ENCODE measurements at regions not wholly inside any gene's neighbourhood (a gene's known extent, or its start where the extent isn't known, plus 50 kb on each side); places are given as distances from the start of the nearest gene placed in this dataset.

GRCh38 chr1:190043655-190044054 is 434.0 kb downstream of the BRINP3 start:
- no peak overlapping the region for H3K4me3 ChIP-seq (ENCODE audit: low read depth, low read length)
- TF ChIP-seq CTCF (IDR thresholded peaks at IDR 0.05; ENCODE audit: low read depth, low read length), result no peak

GRCh38 chr1:190046231-190046630 is 431.4 kb downstream of the BRINP3 start:
- TF ChIP-seq CTCF (IDR thresholded peaks at IDR 0.05; ENCODE audit: low read depth, low read length), result no peak

More at GRCh38 chr1:190046231-190046630, 431.4 kb downstream of the BRINP3 start:
- H3K4me3 ChIP-seq (ENCODE audit: low read depth, low read length), result no peak overlapping the region

Measured in WI38 (cell line).